ENCODE measurements at regions not wholly inside any gene's neighbourhood (a gene's known extent, or its start where the extent isn't known, plus 50 kb on each side); places are given as distances from the start of the nearest gene placed in this dataset.
"Not testable (repeated sequence)": the region's sequence is repeated elsewhere in the genome, so short reads cannot be mapped to it uniquely, and the experiment has no call there.

DNA sequence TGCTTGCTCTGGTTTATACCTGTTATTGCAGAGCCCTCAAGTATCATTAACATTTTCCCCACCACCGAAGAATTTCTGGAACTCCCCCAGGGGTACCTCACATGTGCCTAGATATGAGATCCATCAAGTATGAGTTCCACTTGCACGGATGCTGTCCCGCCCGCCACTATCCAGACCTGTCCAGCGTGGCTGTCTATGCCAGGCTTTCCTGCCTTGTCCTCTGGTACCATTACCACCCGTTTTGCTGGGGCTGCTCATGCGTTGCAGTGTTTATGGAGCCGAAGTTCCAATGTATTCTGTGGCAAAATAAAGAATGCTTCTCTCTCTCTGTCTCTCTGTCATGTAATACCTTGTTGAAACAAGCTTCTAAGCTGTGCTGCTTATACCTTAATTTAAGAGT is 543.5 kb upstream of the PTBP2 start:
- DNase-seq (ENCODE audit: low read depth in 2 of 2): no peak

- no peak for DNase-seq (ENCODE audit: low read depth in 2 of 2)
Measured at GRCh38 chr1:96183485-96183884, 538.1 kb upstream of the PTBP2 start.

- DNase-seq (ENCODE audit: low read depth in 2 of 2): no peak
Measured at GRCh38 chr1:96183928-96184327, 537.7 kb upstream of the PTBP2 start.

GRCh38 chr1:96185181-96185580 is 536.4 kb upstream of the PTBP2 start:
- no peak for DNase-seq (ENCODE audit: low read depth in 2 of 2)

DNA sequence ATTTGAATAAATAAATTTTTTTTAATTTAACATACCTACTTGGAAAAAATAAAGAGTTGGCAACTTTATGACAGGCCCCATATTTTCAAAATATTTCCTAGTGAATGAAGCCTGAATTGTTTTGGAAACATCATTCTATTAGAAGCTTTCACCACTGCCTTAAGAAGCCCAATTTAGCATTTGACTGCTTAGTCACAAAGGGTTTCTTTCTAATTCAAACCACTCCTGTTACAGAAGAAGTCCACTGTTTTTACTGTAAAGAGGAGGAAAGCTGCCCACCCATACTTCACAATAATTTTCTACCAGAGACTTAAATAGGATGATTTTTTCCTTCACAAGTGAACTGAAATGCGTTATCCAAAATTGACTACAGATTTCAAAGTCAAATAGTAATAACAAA is 534.6 kb upstream of the PTBP2 start:
- no peak for DNase-seq (ENCODE audit: low read depth in 2 of 2)

- DNase-seq (ENCODE audit: low read depth in 2 of 2): no peak
Measured at GRCh38 chr1:96191165-96191564, 530.4 kb upstream of the PTBP2 start.

GRCh38 chr1:96206451-96206850 is 515.1 kb upstream of the PTBP2 start:
- no peak for DNase-seq (ENCODE audit: low read depth in 2 of 2)

- DNase-seq (ENCODE audit: low read depth in 2 of 2): no peak
Measured at GRCh38 chr1:96207936-96208335, 513.6 kb upstream of the PTBP2 start.

GRCh38 chr1:96208428-96208827 is 513.2 kb upstream of the PTBP2 start:
- DNase-seq (ENCODE audit: low read depth in 2 of 2): no peak

DNA sequence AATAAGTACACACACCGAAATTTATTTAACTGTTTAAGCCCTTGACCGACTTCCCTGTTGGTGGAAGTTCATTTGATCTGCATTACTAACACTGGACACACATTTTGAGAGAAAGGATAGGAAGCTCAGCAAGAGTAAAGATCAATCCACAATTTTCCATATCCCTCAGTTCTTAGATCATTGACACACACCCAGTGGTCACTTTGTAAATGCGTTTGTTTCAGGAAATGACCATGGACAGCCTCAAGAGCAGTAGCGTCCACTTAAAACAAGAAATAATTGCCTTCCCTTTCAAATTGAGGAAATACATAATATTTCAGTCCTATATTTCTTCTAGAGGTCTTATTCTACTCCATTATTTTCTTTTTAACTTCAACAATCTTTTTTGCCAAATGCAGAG is 511.5 kb upstream of the PTBP2 start:
- DNase-seq (ENCODE audit: low read depth in 2 of 2): no peak

- DNase-seq (ENCODE audit: low read depth in 2 of 2): no peak
Measured at GRCh38 chr1:96211202-96211601, 510.4 kb upstream of the PTBP2 start.

DNA sequence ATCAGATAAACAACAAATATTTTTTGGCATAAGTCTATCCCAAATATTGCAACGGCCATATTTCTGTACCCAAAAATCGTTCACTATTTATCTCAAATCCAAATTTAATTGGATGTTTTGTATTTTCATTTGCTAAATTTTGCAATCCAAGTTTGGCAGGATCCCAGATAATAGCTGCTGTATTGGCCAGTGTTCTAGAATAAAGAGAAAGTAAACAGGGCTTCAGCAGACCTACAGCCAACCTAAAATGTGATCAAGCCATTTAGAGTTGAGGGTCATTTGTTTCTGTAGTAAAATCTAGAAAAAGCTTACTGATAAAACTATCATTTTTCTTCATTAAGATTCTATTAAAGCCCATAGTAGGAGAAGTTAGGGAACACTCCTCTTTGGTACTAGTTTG is 506.6 kb upstream of the PTBP2 start:
- DNase-seq (ENCODE audit: low read depth in 2 of 2): no peak

DNA sequence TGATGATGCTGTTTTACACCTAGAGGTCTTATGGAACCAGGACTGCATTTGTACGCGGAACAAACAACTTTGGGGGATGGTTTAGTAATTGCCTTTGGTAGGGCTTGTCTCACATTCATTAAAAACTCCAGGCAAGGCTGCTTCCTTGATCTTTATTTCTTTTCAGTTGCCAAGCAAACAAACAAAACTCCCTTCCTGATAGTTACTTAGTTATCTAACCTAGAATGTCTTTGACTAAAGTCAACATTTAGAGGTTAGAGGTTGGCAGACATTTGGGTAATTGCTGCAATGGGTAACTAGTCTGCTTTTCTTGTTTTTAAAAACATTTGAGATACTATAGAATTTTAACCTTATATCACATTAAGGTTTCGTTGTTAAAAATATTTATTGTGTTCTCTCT is 500.9 kb upstream of the PTBP2 start:
- DNase-seq (ENCODE audit: low read depth in 2 of 2): no peak

- DNase-seq (ENCODE audit: low read depth in 2 of 2): no peak
Measured at GRCh38 chr1:96222701-96223100, 498.9 kb upstream of the PTBP2 start.

DNA sequence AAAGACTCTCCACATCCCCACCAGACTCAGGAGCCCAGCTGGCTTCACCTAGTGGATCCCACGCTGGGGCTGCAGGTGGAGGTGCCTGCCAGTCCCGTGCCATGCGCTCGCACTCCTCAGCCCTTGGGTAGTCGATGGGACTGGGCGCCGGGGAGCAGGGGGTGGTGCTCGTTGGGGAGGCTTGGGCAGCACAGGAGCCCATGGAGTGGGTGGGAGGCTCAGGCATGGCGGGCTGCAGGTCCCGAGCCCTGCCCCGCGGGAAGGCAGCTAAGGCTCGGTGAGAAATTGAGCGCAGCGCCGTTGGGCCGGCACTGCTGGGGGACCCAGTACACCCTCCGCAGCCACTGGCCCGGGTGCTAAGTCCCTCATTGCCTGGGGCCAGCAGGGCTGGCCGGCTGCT is 497.4 kb upstream of the PTBP2 start:
- DNase-seq (ENCODE audit: low read depth in 2 of 2): not testable (repeated sequence)

DNA sequence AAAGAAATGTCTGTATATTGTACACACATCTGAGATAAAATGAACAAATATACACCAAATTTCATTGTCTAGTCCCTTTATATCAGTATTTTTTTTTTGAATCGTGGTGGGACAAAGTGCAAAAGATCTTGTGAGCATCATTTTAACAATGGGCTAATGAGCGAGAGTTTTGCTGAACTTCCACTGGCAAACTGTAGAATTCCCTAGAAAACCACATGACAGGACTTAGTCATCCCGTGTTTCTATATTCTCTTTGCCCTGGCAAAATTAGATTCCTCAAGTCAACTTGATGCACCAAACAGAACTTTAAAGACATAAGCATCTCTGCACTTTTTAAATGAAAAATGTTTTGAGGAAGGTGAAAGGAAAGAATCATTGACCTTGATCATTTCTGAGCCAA is 488.2 kb upstream of the PTBP2 start:
- DNase-seq (ENCODE audit: low read depth in 2 of 2): no peak

DNA sequence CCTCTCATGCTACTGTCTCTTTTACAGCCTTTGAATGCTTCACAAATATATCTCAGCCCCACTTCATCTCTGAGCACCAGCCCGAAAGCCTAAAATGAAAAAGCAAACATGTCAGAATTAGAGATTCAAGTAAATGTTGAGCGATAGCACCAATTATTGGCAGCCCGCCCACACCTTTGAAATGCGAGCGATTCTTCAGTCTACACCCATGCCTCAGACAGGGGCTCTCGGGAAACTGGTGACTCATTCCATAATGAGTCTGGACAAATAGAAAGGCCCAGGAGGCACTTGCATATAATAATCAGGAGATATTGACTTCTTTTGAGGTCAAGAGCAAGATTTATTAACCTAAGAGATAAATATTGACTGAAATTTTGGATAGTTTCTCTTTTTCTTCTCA is 487.3 kb upstream of the PTBP2 start:
- no peak for DNase-seq (ENCODE audit: low read depth in 2 of 2)

DNA sequence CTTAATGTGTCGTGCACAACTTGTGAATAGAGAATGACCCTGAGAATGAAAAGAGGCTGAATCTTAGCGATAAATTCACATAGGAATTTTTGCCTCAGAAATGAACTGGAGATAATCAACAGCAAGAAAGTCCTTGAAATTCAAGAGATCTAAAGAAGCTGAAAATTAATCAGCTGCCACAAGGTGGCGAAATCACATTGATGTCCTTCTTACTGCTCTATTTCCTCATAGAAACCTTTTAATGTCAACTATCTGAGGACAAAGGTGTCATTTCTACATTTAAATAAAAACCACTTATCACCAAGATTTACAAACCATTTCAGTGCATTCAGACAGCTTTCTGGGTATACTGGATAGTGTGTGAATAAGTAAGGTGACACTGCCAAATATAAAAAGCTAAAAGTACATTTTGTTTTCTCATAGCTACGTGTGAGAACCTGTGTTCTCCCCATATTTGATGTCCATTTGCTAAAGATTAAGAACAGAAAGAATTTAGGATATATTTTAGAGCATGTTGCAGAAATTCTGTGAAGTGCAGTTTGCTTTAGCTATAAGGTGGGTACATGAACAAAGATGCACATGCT is 485.3 kb upstream of the PTBP2 start:
- no peak for DNase-seq (ENCODE audit: low read depth in 2 of 2)

DNA sequence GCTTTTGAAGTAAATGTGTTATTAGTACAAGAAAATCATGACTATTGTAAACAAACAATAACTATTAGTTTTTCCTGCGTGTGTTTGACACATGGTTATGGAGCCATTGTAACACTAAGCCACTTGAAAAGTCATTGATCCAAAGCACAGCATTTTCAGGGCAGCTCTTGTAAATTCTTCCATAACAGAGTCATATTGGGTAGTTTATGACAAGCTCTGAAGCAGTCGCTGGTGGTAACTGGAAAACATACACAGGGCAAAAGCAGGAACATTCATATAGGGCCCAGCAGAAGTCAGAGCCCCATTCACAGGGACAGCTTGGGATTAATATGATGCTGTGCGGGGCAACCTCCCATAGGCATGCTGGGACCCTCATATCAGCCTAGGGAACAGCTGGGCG is 483.2 kb upstream of the PTBP2 start:
- no peak for DNase-seq (ENCODE audit: low read depth in 2 of 2)

DNA sequence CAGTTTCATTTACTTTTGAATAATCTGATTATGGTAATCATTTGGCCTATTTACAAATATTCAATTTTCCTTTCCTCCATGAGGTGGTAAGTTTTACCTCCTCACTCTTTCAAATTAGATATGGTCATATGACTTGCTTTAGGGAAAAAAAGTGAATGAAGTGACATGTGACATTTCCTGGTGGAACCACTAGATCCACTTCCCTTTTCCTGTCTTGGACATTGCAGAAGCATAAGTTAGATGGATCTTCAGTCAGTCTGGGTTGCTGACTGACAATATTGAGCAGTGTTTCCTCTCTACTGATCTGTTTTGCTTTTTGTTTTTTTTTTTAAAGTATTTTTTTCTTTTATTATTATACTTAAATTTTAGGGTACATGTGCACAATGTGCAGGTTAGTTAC is 481.1 kb upstream of the PTBP2 start:
- no peak for DNase-seq (ENCODE audit: low read depth in 2 of 2)

DNA sequence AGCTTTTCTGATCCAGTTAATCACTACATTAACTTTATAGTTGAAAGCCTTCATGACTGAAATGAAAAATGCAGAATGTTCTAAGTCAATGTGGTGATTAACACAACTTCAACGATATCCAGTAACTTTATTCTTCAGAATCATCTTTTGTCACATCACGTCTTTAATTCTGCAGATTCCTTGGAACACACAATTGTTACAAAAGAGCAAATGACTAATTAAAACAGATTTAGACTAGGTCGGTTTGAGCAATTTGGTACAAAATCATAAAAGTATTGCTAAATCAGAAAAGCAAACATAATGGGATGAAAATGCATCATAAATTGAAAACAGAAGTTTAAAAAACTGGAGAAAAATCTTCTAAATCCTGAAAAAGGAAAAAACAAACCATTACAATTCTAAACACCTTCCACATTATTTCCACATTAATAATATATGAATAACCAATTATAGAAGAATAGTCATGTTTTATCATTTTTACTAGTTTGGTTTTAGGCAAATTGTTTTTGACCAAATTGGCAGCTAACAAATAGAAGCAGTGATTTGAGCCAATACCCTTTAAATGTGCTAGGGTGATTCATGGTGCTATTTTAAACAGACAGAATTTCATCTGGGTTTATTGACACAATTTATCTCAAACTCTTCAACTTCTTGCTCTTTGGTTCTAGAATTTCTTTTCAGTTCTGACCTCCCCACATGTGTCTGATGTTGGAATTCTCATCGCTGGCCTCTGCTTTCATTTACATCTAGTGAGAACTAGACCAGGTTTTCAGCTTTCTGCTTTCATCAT is 468.1 kb upstream of the PTBP2 start:
- DNase-seq (ENCODE audit: low read depth in 2 of 2): no peak

DNA sequence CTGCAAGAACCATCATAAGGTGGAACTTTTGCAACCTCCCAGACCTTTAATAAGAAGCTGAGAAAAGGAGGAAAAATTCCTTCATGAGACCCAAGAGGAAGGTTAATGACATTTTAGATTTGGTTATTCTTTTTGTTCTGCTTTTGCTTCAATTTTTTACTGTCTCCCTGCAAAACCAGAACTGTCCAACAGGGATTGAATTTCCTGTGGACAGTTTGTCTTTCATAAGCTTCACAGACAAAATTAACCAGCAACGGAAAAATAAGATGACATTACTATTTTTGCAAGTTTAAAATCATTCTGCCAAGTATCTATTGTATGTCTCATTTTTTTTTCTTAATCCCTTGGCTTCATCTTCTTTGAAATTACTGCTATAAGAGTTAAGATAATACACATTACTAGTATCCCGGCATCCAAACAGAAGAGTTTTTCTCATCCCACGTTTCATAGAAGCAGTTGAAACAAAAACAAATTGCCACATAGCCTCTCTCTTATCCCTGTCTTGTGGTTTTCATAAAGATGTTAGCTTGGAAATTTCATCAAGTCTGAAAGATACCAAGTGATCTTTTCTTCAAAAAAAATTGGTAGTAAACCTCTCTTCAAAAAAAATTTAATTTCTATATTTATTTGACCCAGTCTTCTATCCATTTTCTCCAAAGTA is 465.3 kb upstream of the PTBP2 start:
- DNase-seq (ENCODE audit: low read depth in 2 of 2): no peak

DNA sequence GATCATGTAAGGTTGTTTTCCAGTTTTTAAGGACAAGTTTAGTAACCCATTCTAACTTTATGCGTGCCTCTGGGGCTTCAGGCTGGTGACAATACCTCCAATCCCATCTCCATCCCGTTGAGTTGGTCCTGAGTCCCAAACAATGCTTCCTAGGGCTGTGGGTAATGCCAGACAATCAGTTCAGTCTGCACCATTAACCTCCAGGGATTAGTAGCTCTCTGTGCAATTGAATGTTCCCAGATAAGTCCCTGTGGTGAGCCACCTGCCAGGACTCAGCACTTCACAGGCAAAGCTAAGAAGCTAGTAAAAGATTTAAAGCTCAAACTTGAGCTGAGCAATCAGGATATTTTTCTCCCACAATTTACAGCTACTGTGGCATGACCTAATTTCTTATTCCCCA is 462.2 kb upstream of the PTBP2 start:
- DNase-seq (ENCODE audit: low read depth in 2 of 2): no peak

All from stimulated activated CD4-positive, alpha-beta T cell treated with anti-CD3 and anti-CD28 coated beads, Interleukin-4, amount 100 ng/mL, for 48 hours (primary cell).